Suppressor macrophage treated with lipopolysaccharide for 4 hours (primary cell): ENCODE measurements at regions not wholly inside any gene's neighbourhood (a gene's known extent, or its start where the extent isn't known, plus 50 kb on each side); places are given as distances from the start of the nearest gene placed in this dataset.
"Not testable (repeated sequence)": the region's sequence is repeated elsewhere in the genome, so short reads cannot be mapped to it uniquely, and the experiment has no call there.

Experiments
- DNase-seq: peaks from one replicate; pipeline ENCODE4 v3.0.0-alpha.2; 2020

DNA sequence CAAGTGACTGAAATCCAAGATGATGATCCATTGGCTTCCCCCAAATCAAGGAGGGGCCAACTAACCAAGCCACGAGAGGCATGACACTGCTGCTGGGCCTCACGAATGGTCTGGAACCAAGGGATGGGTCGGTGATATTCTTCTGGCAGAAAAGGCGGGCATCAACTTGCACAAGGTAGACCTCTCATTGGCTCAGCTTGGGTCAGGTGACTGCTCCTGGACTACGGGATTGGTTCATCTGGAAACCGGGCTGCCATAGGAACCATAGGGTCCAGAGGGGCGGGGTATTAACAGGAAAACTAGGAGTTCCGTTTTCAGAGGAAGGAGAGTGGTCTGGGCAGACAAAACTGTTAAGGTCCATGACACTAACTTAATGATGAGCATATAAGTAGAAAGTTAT, 100.9 kb downstream of the TFAP2C start:
- no peak for DNase-seq

DNA sequence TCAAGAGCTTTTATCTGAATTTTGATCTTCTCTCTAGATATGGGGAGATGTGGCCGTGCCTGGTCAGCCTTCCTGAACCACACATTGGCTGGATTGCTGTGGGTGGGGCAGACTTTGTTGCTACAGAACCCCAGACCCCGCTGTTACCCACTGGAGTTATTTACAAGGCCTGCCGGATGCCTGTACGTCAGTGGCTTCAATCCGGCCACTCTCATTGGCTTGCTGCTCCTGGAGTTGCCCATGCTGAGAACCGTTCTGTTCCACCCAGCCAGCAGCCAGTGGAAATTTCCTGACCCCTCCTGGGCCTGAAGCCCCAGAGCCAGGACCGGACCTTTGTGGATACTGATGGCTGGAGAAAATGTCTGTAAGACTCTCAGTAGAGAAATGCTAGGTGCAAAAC, 101.9 kb downstream of the TFAP2C start:
- no peak for DNase-seq

DNA sequence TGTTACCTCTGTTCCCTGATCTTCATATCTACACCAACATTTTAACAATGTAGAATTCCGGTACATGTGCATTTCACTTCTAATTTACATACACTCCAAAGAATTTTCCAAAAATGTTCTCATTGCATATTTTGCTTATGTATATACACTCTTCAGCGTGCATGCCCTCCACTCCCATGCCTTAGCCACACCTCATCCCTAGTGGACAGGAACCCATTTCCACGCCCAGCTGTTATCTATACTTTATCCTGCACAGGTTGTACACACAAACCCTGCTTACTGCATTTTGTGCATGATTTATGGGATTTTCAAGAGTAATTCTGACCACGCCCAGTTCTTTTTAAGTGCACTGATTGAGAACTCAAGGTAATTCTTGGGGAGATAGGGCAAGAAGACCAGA, 102.4 kb downstream of the TFAP2C start:
- no peak for DNase-seq

DNA sequence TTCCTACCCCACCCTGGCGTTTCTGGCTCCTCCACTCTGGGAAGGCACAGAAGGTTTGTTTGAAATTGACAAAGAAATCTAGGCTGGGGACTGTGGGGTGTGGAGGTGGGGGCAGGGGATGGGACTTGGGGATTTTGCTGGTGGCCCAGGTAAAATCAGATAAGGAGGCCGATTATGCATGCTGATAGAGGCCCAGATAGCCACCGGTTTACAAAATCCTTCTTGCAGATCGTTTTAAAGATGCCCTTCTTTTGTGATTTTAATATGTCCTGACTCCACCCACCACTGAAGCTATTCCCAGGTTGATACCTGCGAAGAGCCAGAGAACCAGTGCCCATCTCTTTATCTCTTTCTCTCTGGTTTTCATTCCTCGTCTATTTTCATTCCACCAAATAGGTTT, 104.9 kb downstream of the TFAP2C start:
- DNase-seq: no peak

DNA sequence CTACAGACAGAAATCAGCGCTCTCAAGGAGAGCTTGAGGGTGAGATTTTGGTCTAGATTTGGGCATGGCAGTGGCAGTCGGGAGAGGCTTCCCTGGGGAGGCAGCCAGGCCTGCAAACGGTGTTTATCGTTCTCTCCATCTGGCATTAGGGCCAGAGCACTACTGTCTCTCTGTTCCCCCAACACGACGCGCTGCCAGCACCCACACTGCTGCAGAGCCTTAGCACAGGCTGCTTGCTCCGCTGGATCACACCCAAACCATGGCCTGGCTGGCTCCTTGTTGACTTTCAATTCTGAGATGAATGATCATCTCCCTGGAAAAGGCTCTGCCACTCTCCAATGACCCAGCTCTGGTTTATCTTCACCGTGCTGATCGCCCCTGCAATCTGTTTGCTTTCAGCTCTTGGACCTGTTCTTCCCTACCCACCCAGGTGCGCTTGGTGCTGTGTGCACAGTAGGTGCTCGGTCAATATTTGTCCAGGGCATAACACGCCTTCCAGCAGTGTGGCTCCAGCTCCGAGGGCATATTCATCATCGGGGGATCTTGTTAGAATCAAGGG, 106.1 kb downstream of the TFAP2C start:
- no peak for DNase-seq

DNA sequence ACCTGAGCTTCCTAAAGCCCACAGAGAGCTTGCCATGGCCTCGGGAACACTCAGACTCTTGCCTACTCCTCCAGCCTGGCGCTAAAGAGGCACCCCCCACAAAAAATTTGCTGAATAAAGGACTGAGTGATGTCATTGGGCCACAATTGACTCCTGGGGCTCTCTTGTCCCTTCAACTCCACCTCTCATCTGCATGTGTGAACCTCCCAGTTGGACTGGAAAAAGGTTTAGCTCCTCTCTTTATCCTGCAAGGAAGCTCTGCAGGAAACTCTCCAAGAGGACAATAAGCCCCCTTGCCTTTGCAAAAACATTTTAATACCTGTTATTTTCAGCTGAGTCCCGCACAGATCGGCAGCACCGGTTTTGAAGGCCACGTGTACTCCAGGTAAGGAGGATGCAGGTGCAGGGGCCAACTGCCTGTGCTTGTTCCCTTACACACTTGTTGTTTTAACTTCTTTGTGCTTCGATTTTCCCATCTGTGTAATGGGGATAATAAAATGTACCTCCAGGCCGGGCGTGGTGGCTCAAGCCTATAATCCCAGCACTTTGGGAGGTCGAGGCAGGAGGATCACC, 107.3 kb downstream of the TFAP2C start:
- no peak for DNase-seq

DNA sequence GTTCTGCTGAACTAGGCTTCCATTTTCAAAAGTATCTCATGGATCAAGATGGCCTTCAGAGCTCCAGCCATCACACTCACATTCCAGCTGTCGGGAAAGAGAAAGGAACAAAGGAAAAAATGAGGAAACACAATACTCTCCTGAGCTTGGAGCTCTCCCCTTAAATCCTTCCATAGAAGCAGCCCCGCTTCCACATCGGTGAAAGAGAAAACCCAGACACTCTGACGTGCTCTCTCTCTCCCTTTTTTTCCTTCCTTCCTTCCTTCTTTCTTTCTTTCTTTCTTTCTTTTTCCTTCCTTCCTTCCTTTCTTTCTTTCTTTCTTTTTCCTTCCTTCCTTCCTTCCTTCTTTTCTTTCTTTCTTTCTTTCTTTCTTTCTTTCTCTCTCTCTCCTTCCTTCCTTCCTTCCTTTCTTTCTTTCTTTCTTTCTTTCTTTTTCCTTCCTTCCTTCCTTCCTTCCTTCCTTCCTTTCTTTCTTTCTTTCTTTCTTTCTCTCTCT, 115.3 kb downstream of the TFAP2C start:
- DNase-seq: not testable (repeated sequence)

DNA sequence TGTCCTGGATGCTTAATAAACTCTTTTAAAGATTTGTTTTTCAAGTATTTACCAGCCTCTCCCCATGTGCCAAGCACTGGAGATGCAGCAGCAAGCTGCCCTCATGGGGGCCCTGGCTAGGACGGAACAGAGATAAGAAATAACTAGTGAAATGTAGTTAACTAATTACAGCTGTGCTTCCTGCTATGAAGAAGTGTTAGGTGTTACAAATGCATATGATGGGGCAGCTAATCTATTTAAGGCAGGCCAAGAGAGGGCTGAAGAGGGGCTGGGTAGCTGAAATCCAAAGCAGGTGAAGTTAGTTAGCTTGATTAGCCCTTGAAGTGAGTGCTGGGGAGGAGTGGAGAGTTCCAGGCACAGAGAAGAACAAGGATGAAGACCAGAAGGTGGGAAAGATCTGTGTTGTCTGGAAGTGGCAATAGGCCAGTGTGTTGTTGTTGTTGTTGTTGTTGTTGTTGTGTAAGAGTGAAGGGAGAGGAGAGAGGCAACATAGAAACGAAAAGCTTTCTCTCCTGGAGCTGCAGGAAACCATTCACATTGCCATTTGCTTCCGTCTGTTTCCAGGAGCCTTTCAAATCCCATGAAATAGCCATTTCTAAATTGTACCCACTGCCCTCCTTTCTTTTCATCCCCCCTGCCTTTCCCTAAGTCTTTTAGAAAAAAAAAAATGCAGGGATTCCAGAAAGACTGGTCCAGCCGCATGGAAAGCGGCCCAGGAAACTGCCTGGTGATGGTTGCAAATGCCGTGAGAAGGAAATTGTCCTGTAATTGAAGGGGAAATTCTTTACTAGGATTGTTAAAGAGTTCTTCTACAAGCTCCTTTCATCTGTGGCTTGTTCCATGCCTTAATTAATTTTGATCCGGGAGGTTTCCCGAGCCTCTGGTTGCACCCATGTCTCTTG, 119.6 kb downstream of the TFAP2C start:
- DNase-seq: no peak

DNA sequence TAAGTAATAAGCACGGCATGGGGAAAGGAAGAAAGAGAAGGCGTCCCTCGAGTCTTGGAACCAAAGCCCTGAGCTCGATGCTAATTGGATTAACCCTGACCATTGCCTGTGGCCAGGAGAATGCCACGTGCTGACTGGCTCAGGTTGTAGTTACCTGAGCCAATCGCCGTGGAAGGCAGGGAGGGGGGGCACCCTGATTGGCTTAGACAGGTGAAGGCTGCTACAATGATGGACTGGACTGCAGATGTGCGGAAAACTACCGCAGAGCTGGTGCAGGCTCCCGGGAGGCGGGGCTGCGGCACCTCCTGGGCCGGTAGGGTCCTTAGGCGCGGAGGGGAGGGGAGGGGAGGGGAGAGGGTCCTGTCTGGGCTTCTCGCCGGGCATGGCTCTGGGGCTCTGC, 121.3 kb downstream of the TFAP2C start:
- DNase-seq: no peak

DNA sequence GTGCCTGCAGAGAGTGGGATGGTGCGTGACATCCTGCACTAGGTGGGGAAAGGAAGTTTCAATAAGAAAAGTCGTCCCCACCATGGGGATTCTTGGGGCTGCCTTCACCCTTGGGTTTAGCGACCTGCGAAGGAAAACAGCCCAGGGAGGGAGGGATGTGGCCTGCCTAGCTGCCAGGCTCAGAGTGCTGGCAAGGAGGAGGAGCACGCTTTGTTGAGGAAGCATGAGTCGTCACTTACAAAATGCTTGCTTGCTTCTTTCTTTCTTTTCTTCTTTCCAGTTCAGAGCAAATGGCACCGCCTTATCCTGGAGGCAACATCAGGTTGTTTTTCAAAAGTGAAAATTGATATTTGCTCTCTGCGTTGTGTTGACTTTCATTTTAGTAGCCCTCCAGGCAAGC, 123.2 kb downstream of the TFAP2C start:
- DNase-seq: no peak

DNA sequence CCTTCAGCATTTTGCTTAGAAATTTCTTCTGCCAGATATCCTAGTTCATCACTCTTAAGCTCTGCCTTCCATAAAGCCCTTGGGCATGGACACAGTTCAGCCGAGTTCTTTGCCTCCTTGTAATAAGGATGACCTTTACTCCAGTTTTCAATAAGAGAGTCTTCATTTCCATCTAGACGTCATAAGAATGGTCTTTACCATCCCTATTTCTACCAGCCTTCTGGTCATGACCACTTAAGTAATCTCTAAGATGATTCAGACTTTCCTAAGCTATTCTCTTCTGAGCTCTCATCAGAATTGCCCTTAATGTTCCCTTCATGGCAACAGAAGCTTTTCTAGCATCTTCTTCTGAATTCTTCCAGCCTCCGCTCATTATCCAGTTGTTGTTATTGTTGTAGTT, 126.1 kb downstream of the TFAP2C start:
- no peak for DNase-seq

DNA sequence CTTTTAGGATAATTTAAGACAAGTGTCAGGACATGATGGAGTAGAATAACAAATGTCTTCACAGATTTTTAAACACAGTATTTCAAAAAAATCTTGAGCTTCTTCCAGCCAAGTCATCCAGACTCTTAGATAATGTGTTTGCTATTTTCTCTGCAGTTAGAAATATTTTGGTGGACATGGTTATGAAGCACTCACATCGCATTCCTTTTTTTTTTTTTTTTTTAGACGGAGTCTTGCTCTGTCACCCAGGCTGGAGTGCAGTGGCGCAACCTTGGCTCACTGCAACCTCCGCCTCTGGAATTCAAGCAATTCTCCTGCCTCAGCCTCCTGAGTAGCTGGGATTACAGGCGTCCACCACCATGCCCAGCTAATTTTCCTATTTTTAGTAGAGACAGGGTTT, 127.6 kb downstream of the TFAP2C start:
- DNase-seq: not testable (repeated sequence)

DNA sequence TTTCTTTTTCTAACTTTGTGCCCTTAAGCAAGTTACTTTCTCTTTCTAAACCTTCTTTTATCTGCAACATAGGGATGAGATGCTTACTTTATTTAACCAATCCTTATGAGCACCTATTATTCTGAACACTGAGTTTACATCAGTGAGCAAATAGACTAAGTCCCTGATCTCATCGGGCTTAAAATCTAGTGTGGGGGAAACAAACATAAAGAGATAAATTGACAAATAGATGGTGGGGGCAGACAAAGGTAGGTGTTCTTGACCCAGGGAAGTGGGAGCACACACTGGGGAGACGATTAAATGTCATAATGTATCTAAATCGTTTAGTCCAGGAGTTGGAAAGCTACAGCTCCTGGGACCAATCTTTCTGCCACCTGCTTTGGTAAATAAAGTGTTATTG, 129.6 kb downstream of the TFAP2C start:
- DNase-seq: no peak

DNA sequence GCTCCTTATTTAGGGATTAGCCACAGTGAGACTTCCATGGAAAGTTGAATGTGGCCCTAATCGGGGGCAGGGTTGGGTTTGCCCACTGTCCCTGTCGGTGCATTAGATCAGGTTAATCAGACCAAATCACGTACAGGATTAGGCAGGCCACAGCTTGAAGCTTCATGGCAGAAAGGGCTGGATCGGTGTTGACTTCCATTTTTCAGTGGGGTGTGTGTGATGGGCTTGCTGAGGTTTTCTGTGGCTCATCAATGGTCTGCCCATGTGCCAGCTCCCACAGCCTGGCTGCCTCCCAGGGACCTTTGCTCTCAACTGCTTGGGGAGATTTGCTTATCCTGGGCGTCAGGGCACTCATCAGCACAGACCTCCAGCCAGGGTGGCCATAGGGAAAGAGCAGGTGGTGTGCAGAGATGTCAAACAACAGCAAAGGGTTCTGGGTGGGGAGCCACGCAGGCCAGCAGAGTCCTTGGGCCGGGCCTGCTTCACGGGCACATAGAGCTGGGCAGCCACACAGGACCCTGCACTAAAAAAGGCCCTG, 130.7 kb downstream of the TFAP2C start:
- no peak for DNase-seq

DNA sequence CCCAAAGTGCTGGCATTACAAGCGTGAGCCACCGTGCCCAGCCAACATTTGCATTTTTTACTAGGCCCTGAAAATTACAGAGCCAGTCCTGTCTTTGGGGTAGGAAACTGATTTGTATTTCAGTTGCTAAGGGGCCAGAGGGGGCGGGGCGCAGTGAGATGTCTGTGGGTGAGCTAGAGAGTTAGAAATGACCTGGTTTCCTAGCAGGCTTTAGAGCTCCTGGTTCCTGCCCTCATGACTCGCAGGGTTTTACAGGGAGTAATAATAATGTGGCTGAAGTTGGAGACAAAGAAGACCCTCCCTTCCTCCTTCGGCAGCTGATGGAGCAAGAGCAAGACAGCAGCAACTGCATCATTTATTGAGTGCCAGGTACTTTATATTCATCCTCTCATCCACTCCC, 131.5 kb downstream of the TFAP2C start:
- DNase-seq: no peak

DNA sequence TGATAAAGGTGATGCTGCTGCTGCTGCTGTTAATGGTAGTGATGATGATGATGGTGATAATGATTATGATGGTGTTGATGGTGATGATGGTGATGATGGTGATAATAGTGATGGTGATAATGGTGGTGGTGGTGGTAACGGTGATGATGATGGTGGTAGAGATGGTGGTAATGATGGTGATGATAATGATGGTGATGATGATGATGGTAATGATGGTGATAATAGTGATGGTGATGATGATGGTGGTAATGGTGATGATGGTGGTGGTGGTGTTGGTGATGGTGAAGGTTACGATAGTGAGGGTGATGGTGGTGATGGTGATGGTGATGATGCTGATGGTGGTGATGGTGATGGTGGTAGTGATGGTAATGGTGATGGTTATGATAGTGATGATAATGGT, 132.3 kb downstream of the TFAP2C start:
- DNase-seq: no peak

DNA sequence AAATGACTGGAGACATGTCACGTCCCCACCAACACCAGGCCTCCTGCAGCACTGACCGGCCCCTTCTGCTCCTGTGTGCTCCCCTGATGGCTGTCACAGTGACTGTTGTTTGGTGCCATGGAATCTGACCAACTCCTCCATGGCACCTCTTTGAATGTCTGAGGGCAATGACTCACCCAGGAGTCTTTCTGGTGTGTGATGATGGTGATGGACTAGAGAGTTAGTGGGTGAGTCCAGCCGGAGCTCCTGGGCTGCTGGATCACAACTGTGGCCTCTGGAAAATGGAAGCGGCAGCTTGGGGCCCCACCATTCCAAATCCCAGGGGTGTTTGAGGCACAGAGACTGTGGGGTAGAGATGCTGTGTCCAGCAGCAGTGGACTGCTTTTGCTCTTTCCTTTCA, 133.3 kb downstream of the TFAP2C start:
- no peak for DNase-seq

DNA sequence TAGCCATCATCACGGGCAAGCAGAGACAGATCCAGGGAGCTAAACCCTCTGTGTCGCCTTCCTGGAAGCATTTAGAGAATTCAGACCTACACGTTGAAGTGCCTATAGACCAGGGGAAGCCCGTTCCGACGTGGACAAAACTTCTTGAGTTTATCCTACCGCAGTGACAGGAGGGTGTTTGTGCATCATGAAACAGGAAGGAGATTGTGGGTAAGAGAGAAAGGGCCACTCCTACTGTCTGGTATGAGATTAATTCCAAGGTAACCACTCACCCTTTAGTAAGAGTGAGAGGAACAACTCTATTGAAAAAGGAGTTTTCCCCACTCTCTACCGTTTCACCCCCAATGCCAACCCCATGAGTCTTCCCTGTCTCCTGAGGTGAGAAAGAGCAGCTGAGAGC, 133.7 kb downstream of the TFAP2C start:
- no peak for DNase-seq

DNA sequence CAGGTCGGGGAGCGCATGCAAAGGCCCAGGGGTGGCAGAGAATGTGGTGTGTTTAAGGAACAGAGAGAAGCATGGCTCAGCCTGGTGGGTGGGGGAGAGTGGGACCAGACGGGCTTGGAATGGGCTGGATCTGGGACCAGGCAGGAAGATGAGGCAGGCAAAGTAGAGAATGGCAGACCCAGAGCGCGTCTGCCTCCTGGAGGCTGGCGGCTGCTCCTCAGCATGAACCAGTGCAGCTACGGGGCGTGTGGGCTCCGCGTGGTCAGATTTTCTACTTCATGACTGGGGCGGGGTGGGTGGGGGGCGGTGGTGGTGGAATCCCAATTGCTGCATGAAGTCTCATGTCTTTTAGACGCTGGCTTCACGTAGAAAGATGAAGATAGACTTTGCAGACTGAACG, 135.6 kb downstream of the TFAP2C start:
- no peak for DNase-seq

DNA sequence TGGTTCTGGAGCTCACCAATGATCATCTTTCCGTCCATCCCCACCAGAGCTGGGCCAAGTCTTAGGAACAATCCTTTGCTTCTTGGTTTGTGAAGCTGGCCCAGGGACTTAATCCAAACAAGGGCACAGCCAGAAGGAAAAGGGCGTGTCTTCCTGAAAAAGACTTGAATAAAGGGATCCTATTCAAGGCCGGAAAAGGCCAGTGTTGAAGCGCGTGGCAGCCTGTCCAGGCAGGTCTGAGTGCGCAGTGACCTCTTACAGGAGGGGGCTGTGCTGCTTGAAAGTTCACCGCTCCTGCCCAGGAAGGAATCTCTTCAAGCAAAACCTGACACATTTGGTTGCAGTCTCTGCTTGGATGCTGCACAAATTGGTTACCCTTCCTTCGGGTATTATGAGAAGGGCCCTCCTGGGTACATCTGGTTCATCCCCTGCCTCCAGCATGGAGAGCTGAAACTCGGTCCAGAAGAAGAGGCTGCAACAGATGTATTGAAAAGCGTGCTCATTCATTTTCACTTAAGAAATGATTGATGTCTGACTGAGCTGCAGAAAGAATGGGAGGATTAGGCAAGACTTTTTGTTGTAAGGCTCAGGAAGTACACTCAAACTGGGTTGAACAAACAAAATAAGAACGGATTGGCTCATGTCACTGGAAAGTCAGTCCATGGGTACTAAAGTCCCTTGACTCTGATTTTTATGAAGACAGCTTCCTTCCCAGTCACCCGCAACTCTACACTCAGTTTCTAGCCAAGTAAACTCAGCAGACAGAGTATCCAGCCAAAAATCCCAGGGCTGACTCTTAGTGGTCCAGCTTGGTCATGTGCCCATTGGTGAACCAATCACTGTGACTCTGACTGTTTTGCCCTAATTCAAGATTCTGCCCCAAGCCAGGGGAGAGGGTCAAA, 136.3 kb downstream of the TFAP2C start:
- no peak for DNase-seq

DNA sequence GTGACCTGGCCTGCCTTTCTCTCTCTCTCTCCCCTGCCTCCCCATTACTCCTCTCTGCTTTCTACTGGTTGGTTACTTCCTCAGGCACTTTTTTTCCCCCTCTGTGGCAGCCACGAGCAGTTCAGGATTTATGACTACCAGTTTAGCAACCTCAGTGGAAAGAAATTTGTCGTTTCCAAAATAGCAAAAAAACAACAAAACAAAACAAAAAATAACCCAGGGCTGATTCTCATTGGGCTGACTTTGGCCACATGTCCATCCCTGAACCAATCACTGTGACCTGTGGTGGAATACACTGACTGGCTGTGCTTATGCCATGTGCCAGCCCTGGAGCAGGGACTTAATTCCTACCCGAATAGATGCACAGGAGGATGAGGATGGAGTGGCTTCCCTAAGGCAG, 137.4 kb downstream of the TFAP2C start:
- no peak for DNase-seq

DNA sequence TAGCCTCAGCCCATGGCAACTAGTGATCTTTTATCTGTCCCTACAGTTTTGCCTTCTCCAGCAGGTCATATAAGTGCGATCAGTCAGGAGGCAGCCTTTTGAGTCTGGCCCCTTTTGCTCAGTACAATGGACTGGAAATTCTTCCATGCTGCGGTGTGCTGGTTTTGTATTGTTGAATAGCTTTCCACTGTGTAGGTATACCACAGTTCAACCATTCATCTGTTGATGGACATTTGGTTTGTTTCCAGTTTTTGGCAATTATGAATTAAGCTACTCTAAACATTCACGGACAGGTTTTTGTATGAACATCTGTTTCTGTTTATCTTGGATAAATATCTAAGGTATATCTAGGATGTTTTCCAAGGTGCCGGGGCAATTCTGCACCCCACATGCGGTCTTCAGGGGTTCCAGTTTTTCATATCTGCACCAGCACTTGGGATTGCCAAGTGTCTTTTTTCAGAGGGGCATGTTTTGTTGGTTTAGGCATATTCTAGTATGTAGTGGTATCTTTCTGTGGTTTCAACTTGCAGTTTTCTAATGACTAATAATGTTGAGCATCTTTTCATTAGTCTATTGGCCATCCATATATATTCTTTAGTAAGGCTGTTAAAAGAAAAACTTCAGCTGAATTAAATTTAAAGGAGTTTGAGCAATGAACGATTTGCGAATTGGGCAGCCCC, 141.0 kb downstream of the TFAP2C start:
- no peak for DNase-seq
